GM18861 (cell line): ENCODE measurements at regions not wholly inside any gene's neighbourhood (a gene's known extent, or its start where the extent isn't known, plus 50 kb on each side); places are given as distances from the start of the nearest gene placed in this dataset.
"Not testable (repeated sequence)": the region's sequence is repeated elsewhere in the genome, so short reads cannot be mapped to it uniquely, and the experiment has no call there.

ENCODE experiments used
- ATAC-seq: cut with Tn5 transposase; IDR thresholded peaks from one replicate; pipeline ENCODE4 v1.9.1; 2021; ENCODE audit not compliant: unreplicated experiment

GRCh38 chr7:28900311-28900710 is 57.8 kb downstream of the TRIL start:
- no peak for ATAC-seq

- no peak for ATAC-seq
These were observed 64.2 kb downstream of the TRIL start for GRCh38 chr7:28893888-28894287.

GRCh38 chr7:28891876-28892234 is 66.3 kb downstream of the TRIL start:
- ATAC-seq, result not testable (repeated sequence)

GRCh38 chr7:28891192-28891875 is 66.8 kb downstream of the TRIL start:
- ATAC-seq, result no peak

- peak; percentile 56 for ATAC-seq
These were observed 68.0 kb downstream of the TRIL start for GRCh38 chr7:28890137-28890536.

GRCh38 chr7:28889290-28889689 is 68.8 kb downstream of the TRIL start:
- ATAC-seq, result no peak

GRCh38 chr7:28885771-28886170 is 72.4 kb downstream of the TRIL start:
- no peak for ATAC-seq

- no peak for ATAC-seq
These were observed 75.2 kb downstream of the TRIL start for GRCh38 chr7:28882869-28883470.

GRCh38 chr7:28879105-28879504 is 79.0 kb downstream of the TRIL start:
- no peak for ATAC-seq

- ATAC-seq, result no peak
These were observed 79.6 kb downstream of the TRIL start for GRCh38 chr7:28878481-28878880.
